HEK293 (cell line): ENCODE measurements at regions not wholly inside any gene's neighbourhood (a gene's known extent, or its start where the extent isn't known, plus 50 kb on each side); places are given as distances from the start of the nearest gene placed in this dataset.

ENCODE experiments used
- CTCF ChIA-PET: fragments of 350-600 bp; formaldehyde crosslinking; extraction: SDS; loops from one replicate; lab custom pipeline; 2021; ENCODE audit warnings: antibody characterized with exemption; lab: Yijun Ruan, JAX
- POLR2A ChIA-PET: fragments of 300-600 bp; formaldehyde crosslinking; extraction: SDS; loops from one replicate; lab custom pipeline; 2020; ENCODE audit warnings: antibody characterized with exemption, inconsistent platforms; lab: Yijun Ruan, JAX
- H3K27ac ChIP-seq: fragments of 200-500 bp; sonication (Bioruptor generic); 2 replicates; pipeline ENCODE4 v1.5.1; 2014; ENCODE audit warnings: low read depth, low read length, control low read depth, inconsistent platforms; ENCODE audit errors: extremely low read depth
- H3K36me3 ChIP-seq, 2 experiments: fragments of 200-500 bp in 1 of 2; sonication (Bioruptor generic) in 1 of 2; 1 replicate in 1 of 2; 2 replicates in 1 of 2; pipeline ENCODE4 v1.5.1; 2014 to 2017; ENCODE audit warnings: inconsistent platforms in 2 of 2, low read length in 2 of 2; ENCODE audit not compliant: control insufficient read depth in 2 of 2, insufficient read depth in 1 of 2
- H3K4me1 ChIP-seq: fragments of 200-500 bp; sonication (Bioruptor generic); 2 replicates; pipeline ENCODE4 v1.5.1; 2014; ENCODE audit warnings: mild to moderate bottlenecking, low read length, inconsistent platforms; ENCODE audit not compliant: control insufficient read depth, insufficient read depth
- H3K4me3 ChIP-seq: 2 replicates; pipeline ENCODE4 v1.5.1; 2011; ENCODE audit warnings: low read depth, mild to moderate bottlenecking, control low read depth, low read length, moderate library complexity
- H3K9me3 ChIP-seq: fragments of 200-500 bp; sonication (Bioruptor generic); 2 replicates; pipeline ENCODE4 v1.5.1; 2014; ENCODE audit warnings: low read depth, low read length, inconsistent platforms; ENCODE audit not compliant: control insufficient read depth, insufficient read depth
- KLF1 ChIP-seq: fragments of 450-650 bp; formaldehyde crosslinking; IDR thresholded peaks from 2 replicates; pipeline ENCODE4 v1.5.1; 2016; ENCODE audit warnings: missing biosample characterization, missing genetic modification characterization
- KLF7 ChIP-seq: fragments of 450-650 bp; formaldehyde crosslinking; IDR thresholded peaks from 2 replicates; pipeline ENCODE4 v1.5.1; 2016; ENCODE audit warnings: missing biosample characterization, missing genetic modification characterization, borderline replicate concordance
- OSR2 ChIP-seq: fragments of 450-650 bp; formaldehyde crosslinking; IDR thresholded peaks from 2 replicates; pipeline ENCODE4 v1.5.1; 2016; ENCODE audit warnings: missing biosample characterization, missing genetic modification characterization
- PRDM1 ChIP-seq: fragments of 450-650 bp; formaldehyde crosslinking; IDR thresholded peaks from 2 replicates; pipeline ENCODE4; 2016; ENCODE audit warnings: missing biosample characterization, missing genetic modification characterization
- SALL2 ChIP-seq: fragments of 450-650 bp; formaldehyde crosslinking; IDR thresholded peaks from 2 replicates; pipeline ENCODE4 v1.5.0; 2017; ENCODE audit warnings: missing biosample characterization, mild to moderate bottlenecking, missing genetic modification characterization, borderline replicate concordance
- ZBTB26 ChIP-seq: fragments of 450-650 bp; formaldehyde crosslinking; optimal IDR thresholded peaks from 2 replicates; pipeline ENCODE3; 2016; ENCODE audit warnings: missing biosample characterization, mild to moderate bottlenecking, missing genetic modification characterization
- ZNF133 ChIP-seq: fragments of 450-650 bp; formaldehyde crosslinking; IDR thresholded peaks from 2 replicates; pipeline ENCODE4 v1.5.1; 2016; ENCODE audit warnings: missing biosample characterization, missing genetic modification characterization
- ZNF146 ChIP-seq: fragments of 450-650 bp; formaldehyde crosslinking; IDR thresholded peaks from 2 replicates; pipeline ENCODE4 v1.5.1; 2016; ENCODE audit warnings: missing biosample characterization, missing genetic modification characterization
- ZNF16 ChIP-seq: fragments of 450-650 bp; formaldehyde crosslinking; IDR thresholded peaks from 2 replicates; pipeline ENCODE4 v1.5.1; 2016; ENCODE audit warnings: low read depth, missing biosample characterization, missing genetic modification characterization
- ZNF2 ChIP-seq: fragments of 450-650 bp; formaldehyde crosslinking; IDR thresholded peaks from 2 replicates; pipeline ENCODE4 v1.5.1; 2016; ENCODE audit warnings: missing biosample characterization, missing genetic modification characterization
- ZNF391 ChIP-seq: fragments of 450-650 bp; formaldehyde crosslinking; IDR thresholded peaks from 2 replicates; pipeline ENCODE4 v1.5.1; 2016; ENCODE audit warnings: low read depth, missing biosample characterization, missing genetic modification characterization, borderline replicate concordance
- ZNF426 ChIP-seq: fragments of 450-650 bp; formaldehyde crosslinking; IDR thresholded peaks from 2 replicates; pipeline ENCODE4 v1.5.1; 2017; ENCODE audit warnings: missing biosample characterization, missing genetic modification characterization, mild to moderate bottlenecking, inconsistent platforms, moderate library complexity
- ZNF514 ChIP-seq: fragments of 450-650 bp; formaldehyde crosslinking; IDR thresholded peaks from 2 replicates; pipeline ENCODE4 v1.5.1; 2016; ENCODE audit warnings: missing biosample characterization, missing genetic modification characterization
- ZNF549 ChIP-seq: fragments of 450-650 bp; IDR thresholded peaks from 2 replicates; pipeline ENCODE4 v1.5.1; 2018; ENCODE audit warnings: missing biosample characterization, missing genetic modification characterization, mild to moderate bottlenecking, inconsistent platforms, moderate library complexity
- ZNF561 ChIP-seq: fragments of 450-650 bp; IDR thresholded peaks from 2 replicates; pipeline ENCODE4 v1.5.1; 2018; ENCODE audit warnings: missing biosample characterization, missing genetic modification characterization, borderline replicate concordance
- ZNF707 ChIP-seq: fragments of 450-650 bp; formaldehyde crosslinking; IDR thresholded peaks from 2 replicates; pipeline ENCODE4 v1.5.1; 2016; ENCODE audit warnings: missing biosample characterization, missing genetic modification characterization
- ZNF777 ChIP-seq: fragments of 450-650 bp; formaldehyde crosslinking; IDR thresholded peaks from 2 replicates; pipeline ENCODE4 v1.5.1; 2017; ENCODE audit warnings: missing biosample characterization, missing genetic modification characterization, borderline replicate concordance
- TF ChIP-seq, protein P1 (sequence below): fragments of 450-650 bp; formaldehyde crosslinking; IDR thresholded peaks from 2 replicates; pipeline ENCODE4 v1.5.1; 2016; ENCODE audit warnings: missing biosample characterization, missing genetic modification characterization
- TF ChIP-seq, protein P2 (sequence below): fragments of 450-650 bp; formaldehyde crosslinking; IDR thresholded peaks from 2 replicates; pipeline ENCODE4 v1.5.1; 2016; ENCODE audit warnings: missing biosample characterization, missing genetic modification characterization

DNA sequence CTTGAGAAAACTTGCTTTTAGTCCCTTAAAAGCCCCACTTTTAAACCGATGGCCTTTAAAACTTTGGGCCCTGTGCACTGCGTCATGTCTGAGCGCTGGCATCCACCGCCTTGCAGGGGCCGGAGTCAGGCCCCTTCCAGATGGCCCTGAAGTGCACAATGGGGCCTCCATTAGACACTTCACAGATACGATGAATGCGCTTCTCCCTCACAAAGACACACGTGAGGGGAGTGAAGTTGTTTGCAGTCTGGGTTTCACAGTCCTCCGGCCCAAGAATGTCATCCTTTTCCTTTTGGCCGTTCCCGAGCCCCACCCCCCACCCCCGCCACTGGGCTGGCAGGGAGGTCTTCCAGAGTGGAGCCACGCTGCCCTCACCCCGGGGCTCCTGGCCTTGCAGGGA lies 415.1 kb upstream of the SALL3 start:
- Histone ChIP-seq H3K9me3 (no peaks in the 10 kb centered on the region), H3K36me3 (no peaks in the 10 kb centered on the region), H3K27ac (no peak overlapping the region), H3K4me3 (no peak overlapping the region), H3K4me1 (no peaks in the 10 kb centered on the region)
- ChIA-PET CTCF (no interaction called here), POLR2A (no interaction called here)
- TF ChIP-seq, protein P1, sequence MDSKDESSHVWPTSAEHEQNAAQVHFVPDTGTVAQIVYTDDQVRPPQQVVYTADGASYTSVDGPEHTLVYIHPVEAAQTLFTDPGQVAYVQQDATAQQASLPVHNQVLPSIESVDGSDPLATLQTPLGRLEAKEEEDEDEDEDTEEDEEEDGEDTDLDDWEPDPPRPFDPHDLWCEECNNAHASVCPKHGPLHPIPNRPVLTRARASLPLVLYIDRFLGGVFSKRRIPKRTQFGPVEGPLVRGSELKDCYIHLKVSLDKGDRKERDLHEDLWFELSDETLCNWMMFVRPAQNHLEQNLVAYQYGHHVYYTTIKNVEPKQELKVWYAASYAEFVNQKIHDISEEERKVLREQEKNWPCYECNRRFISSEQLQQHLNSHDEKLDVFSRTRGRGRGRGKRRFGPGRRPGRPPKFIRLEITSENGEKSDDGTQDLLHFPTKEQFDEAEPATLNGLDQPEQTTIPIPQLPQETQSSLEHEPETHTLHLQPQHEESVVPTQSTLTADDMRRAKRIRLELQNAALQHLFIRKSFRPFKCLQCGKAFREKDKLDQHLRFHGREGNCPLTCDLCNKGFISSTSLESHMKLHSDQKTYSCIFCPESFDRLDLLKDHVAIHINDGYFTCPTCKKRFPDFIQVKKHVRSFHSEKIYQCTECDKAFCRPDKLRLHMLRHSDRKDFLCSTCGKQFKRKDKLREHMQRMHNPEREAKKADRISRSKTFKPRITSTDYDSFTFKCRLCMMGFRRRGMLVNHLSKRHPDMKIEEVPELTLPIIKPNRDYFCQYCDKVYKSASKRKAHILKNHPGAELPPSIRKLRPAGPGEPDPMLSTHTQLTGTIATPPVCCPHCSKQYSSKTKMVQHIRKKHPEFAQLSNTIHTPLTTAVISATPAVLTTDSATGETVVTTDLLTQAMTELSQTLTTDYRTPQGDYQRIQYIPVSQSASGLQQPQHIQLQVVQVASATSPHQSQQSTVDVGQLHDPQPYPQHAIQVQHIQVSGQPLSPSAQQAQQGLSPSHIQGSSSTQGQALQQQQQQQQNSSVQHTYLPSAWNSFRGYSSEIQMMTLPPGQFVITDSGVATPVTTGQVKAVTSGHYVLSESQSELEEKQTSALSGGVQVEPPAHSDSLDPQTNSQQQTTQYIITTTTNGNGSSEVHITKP (tag by site-specific recombination), result no peak
- no peak for TF ChIP-seq ZNF2 (tag by site-specific recombination)
- no peak for TF ChIP-seq ZNF777 (tag by site-specific recombination)
- no peak for TF ChIP-seq ZNF133 (tag by site-specific recombination)

DNA sequence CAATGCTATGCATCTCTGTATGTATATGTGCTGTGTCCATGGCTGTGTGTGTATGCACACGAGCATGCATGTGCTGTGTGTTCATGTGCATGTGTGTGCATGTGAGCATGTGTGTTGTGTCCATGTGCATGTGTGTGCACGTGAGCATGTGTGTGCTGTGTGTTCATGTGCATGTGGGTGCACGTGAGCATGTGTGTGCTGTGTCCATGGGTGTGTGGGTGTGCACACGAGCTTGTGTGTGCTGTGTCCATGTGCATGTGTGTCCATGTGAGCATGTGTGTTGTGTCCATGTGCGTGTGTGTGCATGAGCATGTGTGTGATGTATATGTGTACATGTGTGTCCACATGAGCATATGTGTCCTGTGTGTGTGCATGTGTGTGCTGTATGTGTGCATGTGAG lies 414.4 kb upstream of the SALL3 start:
- no peak for TF ChIP-seq KLF1 (tag by site-specific recombination)
- TF ChIP-seq ZBTB26 (tag by site-specific recombination), result no peak
- no peak for TF ChIP-seq ZNF514
- no peak for TF ChIP-seq SALL2
- TF ChIP-seq ZNF391 (tag by site-specific recombination), result no peak
- no peak for TF ChIP-seq ZNF16
- no peak for TF ChIP-seq OSR2 (tag by site-specific recombination)
- no peak for TF ChIP-seq ZNF146
- POLR2A ChIA-PET, result no interaction called here
- no peak overlapping the region for H3K27ac ChIP-seq
- CTCF ChIA-PET, result no interaction called here
- H3K9me3 ChIP-seq, result no peaks in the 10 kb centered on the region
- H3K4me3 ChIP-seq, result no peak overlapping the region
- no peaks in the 10 kb centered on the region for H3K36me3 ChIP-seq
- no peaks in the 10 kb centered on the region for H3K4me1 ChIP-seq

DNA sequence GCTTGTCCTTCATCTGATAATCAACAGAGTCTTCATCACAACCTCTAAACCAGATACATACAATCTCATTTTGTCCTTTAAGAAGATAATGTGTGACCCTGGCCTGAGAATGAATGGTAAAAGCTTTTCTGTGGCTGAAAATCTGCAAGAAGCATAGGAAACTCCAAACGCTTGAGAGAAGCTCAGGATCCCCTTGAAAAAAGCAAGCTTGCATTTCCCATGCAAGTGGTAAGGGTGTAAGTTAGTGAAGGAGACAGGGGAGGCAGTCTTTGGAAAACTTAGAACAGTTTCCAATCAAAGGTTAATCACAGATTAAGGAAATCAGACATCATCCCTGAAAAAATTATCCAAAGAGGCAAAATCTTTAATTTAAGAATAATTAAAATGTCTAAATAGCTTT lies 413.6 kb upstream of the SALL3 start:
- Histone ChIP-seq H3K27ac (no peak overlapping the region), H3K36me3 (no peaks in the 10 kb centered on the region), H3K9me3 (no peaks in the 10 kb centered on the region), H3K4me1 (no peaks in the 10 kb centered on the region), H3K4me3 (no peak overlapping the region)
- TF ChIP-seq, protein P2, sequence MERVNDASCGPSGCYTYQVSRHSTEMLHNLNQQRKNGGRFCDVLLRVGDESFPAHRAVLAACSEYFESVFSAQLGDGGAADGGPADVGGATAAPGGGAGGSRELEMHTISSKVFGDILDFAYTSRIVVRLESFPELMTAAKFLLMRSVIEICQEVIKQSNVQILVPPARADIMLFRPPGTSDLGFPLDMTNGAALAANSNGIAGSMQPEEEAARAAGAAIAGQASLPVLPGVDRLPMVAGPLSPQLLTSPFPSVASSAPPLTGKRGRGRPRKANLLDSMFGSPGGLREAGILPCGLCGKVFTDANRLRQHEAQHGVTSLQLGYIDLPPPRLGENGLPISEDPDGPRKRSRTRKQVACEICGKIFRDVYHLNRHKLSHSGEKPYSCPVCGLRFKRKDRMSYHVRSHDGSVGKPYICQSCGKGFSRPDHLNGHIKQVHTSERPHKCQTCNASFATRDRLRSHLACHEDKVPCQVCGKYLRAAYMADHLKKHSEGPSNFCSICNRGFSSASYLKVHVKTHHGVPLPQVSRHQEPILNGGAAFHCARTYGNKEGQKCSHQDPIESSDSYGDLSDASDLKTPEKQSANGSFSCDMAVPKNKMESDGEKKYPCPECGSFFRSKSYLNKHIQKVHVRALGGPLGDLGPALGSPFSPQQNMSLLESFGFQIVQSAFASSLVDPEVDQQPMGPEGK (tag by site-specific recombination), result no peak
- TF ChIP-seq KLF7 (tag by site-specific recombination) (no peak), PRDM1 (tag by site-specific recombination) (no peak), ZNF707 (tag by site-specific recombination) (no peak), ZNF561 (tag by site-specific recombination) (no peak), ZNF426 (tag by site-specific recombination) (no peak), ZNF549 (tag by site-specific recombination) (no peak)
- POLR2A ChIA-PET, result no interaction called here
- CTCF ChIA-PET, result interaction anchor here (0.6 kb wide), 2 partner anchors 204 to 669 kb away, joined by 3 to 4 read pairs; no protein-coding TSS in a partner anchor
